Ecto neural progenitor cell (in vitro differentiated cells): ENCODE measurements at regions not wholly inside any gene's neighbourhood (a gene's known extent, or its start where the extent isn't known, plus 50 kb on each side); places are given as distances from the start of the nearest gene placed in this dataset.
A peak's percentile ranks its signal among the peaks of the same experiment; 100 is the strongest.
"Not testable (repeated sequence)": the region's sequence is repeated elsewhere in the genome, so short reads cannot be mapped to it uniquely, and the experiment has no call there.

Source experiments
- DNase-seq: peaks from one replicate; pipeline ENCODE4 v3.0.0-alpha.2; 2018; ENCODE audit warnings: low spot score

- no peak for DNase-seq
These were observed 142.5 kb upstream of the ID4 start for GRCh38 chr6:19694697-19695096.

GRCh38 chr6:19697744-19698290 lies 139.4 kb upstream of the ID4 start:
- no peak for DNase-seq

- no peak for DNase-seq
These were observed 137.2 kb upstream of the ID4 start for GRCh38 chr6:19699932-19700331.

GRCh38 chr6:19705606-19706005 lies 131.6 kb upstream of the ID4 start:
- no peak for DNase-seq

GRCh38 chr6:19712012-19712688 lies 125.0 kb upstream of the ID4 start:
- DNase-seq: no peak

- DNase-seq: no peak
These were observed 124.2 kb upstream of the ID4 start for GRCh38 chr6:19712998-19713397.

GRCh38 chr6:19713411-19713810 lies 123.8 kb upstream of the ID4 start:
- DNase-seq: no peak

- DNase-seq: no peak
These were observed 123.2 kb upstream of the ID4 start for GRCh38 chr6:19713984-19714383.

- no peak for DNase-seq
These were observed 122.6 kb upstream of the ID4 start for GRCh38 chr6:19714434-19715166.

GRCh38 chr6:19715167-19715551 lies 122.0 kb upstream of the ID4 start:
- DNase-seq: no peak

GRCh38 chr6:19719691-19720128 lies 117.5 kb upstream of the ID4 start:
- DNase-seq: peak; percentile 79

- no peak for DNase-seq
These were observed 115.3 kb upstream of the ID4 start for GRCh38 chr6:19721766-19722377.

- no peak for DNase-seq
These were observed 114.2 kb upstream of the ID4 start for GRCh38 chr6:19722999-19723398.

GRCh38 chr6:19723545-19723944 lies 113.6 kb upstream of the ID4 start:
- no peak for DNase-seq

- DNase-seq: not testable (repeated sequence)
These were observed 111.7 kb upstream of the ID4 start for GRCh38 chr6:19725436-19725835.

- no peak for DNase-seq
These were observed 105.9 kb upstream of the ID4 start for GRCh38 chr6:19731282-19731681.

GRCh38 chr6:19734061-19734460 lies 103.1 kb upstream of the ID4 start:
- DNase-seq: no peak

- no peak for DNase-seq
These were observed 102.7 kb upstream of the ID4 start for GRCh38 chr6:19734519-19734918.

GRCh38 chr6:19736066-19736465 lies 101.1 kb upstream of the ID4 start:
- no peak for DNase-seq

- DNase-seq: no peak
These were observed 99.2 kb upstream of the ID4 start for GRCh38 chr6:19738010-19738409.

- no peak for DNase-seq
These were observed 87.4 kb upstream of the ID4 start for GRCh38 chr6:19749722-19750121.

GRCh38 chr6:19752746-19753145 lies 84.4 kb upstream of the ID4 start:
- no peak for DNase-seq

GRCh38 chr6:19753826-19754225 lies 83.3 kb upstream of the ID4 start:
- no peak for DNase-seq
